AG09319 (cell line): ENCODE measurements at regions not wholly inside any gene's neighbourhood (a gene's known extent, or its start where the extent isn't known, plus 50 kb on each side); places are given as distances from the start of the nearest gene placed in this dataset.

Experiments used
- DNase-seq: peaks from one replicate; pipeline ENCODE4 v3.0.0-alpha.2; 2010; ENCODE audit warnings: low read depth; ENCODE audit errors: extremely low read depth
- CTCF ChIP-seq: IDR thresholded peaks from 2 replicates; pipeline ENCODE4 v1.5.1; 2011; ENCODE audit warnings: low read depth, mild to moderate bottlenecking, inconsistent platforms, low read length, moderate library complexity

DNA sequence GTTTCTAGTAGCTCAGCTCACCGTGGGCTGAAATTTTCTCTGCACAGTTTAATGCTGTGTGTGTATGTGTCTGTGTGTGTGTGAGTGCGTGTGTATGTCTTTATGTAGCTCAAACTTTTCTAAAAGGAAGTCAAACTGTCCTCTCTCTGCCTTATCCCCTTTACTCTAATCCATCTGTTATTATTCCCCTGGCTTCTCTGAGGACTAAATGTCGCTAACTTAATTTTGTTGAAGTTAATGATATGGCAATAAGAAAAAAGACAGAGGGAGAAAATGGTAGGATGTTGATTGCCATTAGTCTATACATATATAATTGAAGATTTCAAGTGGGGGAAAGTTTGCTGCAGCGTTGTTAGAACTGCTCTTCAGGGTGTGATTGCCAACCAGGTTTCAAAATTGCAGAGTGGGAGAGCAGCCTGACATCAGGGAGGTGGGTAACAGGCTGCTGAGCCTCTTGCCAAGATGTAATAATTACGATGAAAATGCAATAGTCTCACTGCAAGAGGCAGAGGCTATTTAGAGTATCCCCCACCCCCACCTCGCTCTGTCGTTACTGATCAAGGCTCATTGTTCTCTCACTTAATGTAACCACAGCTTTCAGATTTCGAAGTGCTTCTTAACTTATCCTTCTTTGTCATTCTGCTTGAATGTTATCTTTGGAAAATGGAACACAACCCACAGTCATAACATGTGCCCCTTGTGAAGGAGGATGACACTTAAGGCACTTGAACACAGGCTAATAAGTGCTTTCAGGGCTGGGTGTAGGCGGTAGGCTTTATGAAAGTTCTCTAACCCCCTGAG, 559.0 kb upstream of the PLXNA2 start:
- no peak for DNase-seq

DNA sequence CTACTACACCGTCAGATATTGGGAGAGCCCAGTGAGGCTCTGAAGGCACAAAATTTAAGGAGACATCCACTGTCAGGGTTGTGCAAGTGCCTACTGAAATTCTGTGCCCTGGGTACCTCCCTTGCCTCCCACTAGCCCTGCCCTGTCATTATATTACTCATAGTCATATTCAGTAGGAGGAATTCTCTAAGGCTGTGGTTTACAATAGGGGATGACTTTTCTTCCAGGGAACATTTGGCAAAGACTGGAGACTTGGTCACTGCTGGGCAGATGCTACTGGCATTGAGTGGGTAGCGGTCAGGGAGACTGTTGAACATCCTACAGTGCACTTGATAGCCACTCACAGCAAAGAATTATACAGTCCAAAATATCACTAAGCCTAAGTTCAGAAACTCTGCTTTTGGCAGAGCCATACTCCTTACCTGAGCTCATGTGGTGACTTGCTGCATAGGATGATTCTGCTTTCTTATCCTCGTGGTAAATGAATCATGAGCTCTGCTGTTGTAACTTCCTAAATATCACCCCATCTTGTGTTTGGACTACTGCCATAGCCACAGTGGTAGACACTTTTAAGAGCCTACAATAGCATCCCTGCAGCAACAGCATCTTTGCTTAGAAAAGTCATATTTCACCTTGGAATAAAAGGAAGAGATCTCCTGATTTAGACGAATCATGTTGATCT, 563.4 kb upstream of the PLXNA2 start:
- no peak for DNase-seq
- TF ChIP-seq CTCF: no peak

More for the DNA sequence above, 559.0 kb upstream of the PLXNA2 start:
- TF ChIP-seq CTCF: no peak

- DNase-seq: no peak
- no peak for TF ChIP-seq CTCF
Measured at GRCh38 chr1:208808301-208808700, 564.1 kb upstream of the PLXNA2 start.

DNA sequence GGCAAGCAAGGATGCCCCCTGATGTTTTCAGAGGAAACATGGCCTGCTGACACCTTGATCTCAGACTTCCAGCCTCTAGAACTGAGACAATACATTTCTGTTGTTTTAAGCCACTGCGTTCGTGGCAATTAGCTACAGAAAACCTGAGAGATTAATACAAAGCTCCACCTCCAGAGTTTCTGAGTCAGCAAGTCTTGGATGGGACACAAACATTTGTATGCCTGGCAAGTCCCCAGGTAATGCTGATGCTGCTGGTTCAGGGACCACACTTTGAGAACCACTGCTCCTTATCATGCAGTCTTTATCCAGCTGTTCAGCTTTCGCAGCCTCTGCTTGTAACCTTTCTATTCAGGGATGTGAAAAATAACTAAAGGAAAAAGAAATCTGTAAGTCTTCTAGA, 565.7 kb upstream of the PLXNA2 start:
- no peak for DNase-seq
- no peak for TF ChIP-seq CTCF

DNA sequence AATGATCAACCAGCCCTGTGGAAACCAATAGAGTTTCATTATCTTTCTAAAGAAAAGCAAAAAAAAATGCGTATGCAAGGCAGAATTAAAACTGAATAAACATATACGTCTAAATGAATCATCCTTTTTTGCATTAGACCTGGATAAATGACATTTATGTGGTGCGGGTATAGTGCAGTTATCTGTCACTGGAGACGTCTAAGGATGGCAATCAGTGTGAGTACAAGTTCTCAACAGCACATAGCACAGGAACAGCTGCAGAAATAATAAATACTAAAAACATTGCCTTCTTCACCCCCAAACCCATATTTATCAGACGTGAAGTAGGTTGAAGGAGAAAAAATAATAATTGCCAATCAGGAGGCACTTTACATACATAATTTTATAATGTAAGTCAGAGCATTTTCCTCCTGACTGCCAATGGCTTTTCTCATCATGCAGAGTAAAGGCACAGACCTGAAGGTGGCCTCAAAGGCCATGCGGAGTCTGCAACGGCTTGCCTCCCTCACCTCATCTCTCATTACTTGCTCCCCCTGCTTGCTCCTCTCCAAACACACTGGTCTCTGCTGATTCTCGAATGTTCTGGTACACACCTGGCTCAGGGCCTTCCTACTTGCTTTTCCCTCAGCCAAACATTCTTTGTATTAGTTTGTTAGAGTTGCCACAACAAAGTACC, 574.7 kb upstream of the PLXNA2 start:
- no peak for TF ChIP-seq CTCF

GRCh38 chr1:208820580-208821212, 576.5 kb upstream of the PLXNA2 start:
- no peak for TF ChIP-seq CTCF
- DNase-seq: no peak

More for the DNA sequence above, 574.7 kb upstream of the PLXNA2 start:
- no peak for DNase-seq

DNA sequence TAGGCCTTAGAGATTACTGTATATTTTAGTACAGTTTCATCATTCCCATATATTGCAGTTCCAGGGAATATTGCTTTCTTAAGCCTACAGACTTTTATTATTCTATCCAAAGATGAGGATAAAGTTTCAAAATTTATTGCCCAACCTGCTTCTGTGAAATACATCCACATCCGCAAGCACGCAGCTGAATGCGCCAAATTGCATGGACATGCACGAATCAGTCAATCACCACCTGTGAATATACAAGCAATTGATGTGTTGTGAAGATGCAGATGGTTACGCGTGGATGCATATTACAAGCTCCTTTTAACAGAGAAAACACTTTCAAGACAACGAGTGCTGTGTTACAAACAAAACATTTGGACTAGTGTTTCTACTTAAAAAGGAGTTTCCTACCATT, 577.8 kb upstream of the PLXNA2 start:
- DNase-seq: no peak
- TF ChIP-seq CTCF: no peak
